ENCODE measurements at regions not wholly inside any gene's neighbourhood (a gene's known extent, or its start where the extent isn't known, plus 50 kb on each side); places are given as distances from the start of the nearest gene placed in this dataset.
"Not testable (repeated sequence)": the region's sequence is repeated elsewhere in the genome, so short reads cannot be mapped to it uniquely, and the experiment has no call there.

DNA sequence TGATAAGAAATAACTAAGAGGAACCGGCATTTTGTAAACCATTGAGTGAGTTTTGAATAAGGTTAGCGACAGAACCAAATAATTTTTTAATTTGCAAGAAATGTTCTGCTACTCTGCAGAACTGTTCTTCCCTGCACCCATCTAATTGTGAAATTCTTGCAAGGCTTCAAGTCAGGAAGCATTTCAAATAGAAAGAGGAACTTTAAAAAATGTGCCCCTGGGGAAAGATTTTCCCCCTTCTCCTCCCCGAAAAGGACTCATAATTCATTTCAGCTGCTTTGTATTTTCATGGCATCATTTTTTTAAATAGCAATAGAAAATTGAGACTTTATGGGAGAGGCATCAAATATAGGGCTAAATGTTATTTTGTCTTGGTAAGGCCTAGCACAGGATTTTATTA lies 180.9 kb upstream of the ANKRD55 start:
- no peak for DNase-seq

DNA sequence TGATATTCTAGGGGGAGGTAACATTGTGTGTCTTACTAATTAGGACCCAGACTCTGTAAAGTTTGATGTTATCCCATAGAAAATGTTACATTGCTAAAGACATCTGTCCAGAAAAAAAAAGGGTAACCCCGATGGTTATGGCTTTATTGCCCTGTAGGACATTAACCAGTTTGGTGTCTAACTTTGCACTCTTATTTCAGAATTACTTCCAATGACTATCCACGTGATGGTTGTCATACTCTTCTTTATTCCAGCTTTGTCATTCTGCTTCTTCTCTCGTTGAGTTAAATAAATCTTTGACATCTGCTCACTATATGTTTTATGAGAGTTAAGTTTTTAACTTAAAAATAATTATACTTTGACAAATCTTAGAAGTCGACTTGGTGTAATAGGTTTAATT lies 180.4 kb upstream of the ANKRD55 start:
- no peak for DNase-seq

DNA sequence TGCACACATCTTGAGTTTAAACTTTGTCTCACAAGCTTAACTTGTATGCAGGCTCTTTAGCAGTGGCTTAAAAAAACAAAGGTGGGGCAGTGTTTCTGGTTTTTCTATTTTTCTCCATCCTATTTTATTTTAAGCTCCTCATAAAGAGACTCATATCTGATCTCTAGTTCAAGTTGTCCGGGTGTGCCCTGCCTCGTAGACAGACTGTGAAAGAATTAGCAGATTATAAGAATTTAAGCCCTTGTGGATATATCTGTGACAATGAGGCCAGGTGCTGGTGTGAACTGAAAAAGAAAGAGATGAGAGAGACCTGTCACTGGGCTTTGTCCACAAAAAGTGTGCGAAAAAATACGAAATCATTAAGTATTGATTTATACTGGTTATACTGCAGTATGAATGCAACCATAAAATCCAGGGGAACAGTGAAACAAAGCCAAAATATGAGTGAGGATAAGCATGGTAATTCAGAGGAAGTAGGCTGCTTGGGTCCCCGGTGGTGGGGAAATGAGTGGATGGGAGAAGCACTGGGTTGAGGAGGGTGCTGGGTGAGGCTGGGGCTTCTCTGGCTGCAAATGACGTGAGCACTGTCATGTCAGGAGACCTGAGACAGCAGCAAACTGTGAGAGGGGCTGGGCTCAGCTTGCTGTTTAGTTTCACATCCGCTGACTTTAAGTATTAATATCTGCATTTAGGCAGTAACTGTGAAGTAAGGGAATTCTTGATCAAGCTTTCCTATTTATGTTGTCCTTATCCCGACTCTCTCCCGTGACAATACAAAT lies 179.7 kb upstream of the ANKRD55 start:
- DNase-seq = peak; percentile 8

DNA sequence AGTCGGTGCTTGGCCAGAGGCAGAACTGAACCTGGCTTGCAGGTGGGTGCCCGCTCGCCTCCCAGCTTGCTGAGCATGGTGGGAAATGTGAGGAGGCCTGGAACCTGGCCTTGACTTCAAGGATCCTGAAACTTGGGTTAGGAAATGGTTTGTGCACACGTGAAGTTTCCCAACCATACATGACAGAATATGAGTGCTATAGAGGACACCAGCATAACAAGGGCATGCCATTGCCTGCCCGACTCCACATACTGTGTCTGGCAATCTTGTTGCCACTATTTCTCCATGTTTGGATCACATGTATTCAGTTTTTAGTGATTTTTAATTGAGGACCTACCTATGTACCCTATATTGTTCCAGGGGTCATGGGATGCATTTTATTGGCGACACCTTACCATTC lies 177.6 kb upstream of the ANKRD55 start:
- DNase-seq = no peak

DNA sequence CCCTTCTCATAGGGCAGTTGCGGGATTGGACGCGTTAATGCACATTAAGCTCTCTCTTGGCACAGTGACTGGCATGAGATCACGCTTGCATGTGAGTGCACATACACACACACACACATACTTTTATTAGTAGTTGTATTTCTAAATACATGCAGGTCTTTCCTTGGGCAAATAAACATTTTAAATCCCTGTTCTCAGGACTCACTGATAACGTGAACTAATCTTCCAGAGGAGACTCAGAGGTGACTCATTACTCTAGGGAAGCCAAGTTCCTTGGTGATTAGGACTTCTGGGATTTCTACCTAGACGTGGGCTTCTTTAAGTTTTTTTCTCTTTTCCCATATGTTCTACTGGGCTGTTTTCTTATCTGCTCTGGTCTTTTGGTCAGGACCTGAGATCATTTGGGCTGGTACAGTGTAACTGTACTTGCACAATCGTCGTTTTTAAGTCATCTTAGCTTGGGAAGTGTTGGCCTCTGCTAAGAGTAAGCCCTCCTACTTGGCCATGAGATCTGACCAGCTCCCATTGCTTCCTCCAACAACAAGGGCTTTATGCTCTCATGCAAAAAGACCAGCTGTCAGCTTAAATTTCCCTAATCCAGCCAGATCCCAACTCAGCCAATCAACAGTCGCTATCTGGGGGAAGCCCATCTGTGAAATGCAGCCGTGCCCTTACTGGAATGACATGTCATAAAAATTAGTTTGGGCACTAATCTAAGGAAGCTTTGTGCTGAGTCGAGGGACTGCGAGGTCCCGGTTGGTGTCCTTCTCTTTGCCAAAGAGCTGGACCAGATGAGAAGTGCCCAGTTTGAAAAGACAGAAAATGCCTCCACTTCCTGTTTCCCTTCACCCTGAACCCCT lies 176.4 kb upstream of the ANKRD55 start:
- no peak for DNase-seq

DNA sequence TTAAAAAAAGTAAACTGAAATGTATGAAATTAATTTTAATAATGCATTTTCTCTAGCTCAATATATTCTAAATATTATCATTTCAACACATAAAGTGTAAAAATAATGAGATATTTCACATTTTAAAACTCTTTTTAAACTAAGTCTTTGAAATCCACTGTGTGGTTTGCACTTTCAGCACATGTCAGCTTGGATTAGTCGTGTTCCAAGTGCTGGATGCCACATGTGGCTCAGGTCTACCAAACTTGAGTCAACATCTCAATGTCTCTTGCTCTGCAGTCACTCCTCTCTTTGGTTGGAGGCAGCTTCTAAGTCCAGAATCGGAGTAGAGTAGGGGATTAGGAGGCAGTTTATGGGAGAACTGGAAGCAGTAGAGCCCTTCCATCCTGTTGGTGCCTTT lies 173.7 kb upstream of the ANKRD55 start:
- no peak for DNase-seq

DNA sequence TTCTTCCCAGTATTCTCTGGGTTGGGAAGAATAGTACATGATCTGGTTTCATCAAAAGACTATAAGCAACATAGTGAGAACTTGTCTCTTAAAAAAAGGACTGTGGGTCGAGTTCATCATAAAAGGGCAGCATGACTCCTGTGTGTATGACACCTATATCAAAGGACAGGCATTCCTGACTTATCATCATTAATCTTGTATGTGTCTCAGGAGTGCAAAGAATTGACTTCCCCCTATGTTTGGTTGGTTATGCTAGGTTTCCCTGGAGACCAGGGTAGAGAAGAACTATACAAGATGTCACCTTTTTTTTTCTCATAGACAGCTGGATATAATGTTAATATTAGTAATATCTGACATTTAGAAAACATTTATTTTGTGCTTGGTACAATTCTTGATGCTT lies 173.1 kb upstream of the ANKRD55 start:
- no peak for DNase-seq

DNA sequence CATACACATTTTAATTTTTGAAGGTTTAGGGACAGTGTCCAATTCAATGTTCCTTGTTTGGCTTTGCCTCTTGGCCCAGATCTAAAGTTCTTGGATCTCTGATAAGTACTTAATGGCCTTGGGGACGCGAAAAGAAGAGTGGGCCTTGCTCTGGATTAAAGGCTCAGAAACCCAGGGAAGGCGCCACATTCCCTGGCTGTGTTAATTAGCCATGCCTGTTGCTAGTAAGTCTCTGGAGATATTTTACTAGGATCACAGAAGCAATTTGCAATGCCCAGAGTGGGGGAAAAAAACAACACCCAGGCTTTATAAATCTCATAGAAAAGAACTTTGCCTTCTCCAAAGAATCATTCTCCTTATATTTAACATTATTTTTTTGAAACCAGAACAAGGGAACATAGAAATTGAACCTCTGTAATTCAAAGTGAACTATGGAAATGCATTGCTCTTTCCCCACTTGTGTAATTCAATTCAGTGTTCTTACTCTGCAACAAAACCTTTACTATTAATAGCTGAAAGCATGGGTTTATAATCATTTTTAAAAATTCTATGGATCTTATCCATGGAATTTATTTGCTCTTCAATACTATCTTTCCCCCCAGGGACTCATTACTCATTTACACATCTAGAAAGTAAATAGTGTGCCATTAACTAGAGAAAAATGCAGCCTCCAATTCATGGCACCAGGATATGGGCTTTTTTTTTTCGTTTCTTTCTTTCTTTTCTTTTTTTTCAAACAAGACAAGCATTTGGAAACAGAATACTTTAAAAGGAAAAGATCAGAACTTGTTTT lies 172.2 kb upstream of the ANKRD55 start:
- DNase-seq = no peak

DNA sequence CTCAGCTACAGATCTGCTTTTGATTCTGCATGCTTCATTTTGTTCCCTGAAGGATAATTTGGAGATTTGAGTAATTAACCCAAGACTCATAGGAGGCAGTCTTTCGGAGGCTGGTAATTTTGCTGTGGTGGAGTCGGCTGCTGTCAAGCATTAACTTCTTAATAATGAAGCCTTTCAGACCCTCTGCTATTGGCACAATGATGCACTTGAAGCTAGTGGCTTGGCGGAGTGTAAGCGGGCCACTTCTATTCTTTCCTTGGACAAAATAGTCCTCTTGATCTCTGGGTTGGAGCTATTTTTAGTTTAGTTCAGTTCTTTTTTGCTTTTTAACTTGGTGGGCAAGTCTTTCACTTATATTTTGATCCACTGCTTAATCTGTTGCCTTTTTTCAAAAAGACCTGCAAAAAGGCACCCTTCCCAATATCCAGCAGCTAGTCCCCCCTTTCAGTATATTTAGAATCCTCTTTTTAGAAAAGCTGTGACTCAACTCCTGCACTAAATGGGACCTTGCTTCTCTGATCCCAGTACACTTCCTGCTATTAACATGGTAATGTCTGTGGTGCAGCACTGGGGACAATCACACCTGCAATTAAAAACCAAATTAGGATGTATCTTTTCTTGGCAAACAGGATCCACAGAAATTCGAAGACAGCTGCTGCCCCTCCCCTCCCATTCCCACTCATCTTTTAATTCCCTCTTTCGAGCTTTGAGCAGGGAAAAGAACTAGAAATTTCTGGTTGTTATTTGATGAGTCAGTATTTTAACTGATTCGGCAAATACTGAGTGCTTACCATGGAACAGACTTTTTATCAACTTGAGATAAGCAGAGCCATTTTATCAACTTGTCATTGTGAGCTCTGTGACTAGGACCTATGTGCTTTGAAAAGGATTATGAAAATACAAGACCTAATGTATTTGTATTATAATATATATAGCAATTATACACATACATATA lies 169.4 kb upstream of the ANKRD55 start:
- no peak for DNase-seq

DNA sequence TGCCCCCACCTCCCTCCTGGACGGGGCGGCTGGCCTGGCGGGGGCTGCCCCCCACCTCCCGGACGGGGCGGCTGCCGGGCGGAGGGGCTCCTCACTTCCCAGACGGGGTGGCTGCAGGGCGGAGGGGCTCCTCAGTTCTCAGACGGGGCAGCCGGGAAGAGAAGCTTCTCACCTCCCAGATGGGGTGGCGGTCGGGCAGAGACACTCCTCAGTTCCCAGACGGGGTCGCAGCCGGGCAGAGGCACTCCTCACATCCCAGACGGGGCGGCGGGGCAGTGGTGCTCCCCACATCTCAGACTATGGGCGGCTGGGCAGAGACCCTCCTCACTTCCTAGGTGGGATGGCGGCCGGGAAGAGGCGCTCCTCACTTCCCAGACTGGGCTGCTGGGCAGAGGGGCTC lies 164.7 kb upstream of the ANKRD55 start:
- not testable (repeated sequence) for DNase-seq

DNA sequence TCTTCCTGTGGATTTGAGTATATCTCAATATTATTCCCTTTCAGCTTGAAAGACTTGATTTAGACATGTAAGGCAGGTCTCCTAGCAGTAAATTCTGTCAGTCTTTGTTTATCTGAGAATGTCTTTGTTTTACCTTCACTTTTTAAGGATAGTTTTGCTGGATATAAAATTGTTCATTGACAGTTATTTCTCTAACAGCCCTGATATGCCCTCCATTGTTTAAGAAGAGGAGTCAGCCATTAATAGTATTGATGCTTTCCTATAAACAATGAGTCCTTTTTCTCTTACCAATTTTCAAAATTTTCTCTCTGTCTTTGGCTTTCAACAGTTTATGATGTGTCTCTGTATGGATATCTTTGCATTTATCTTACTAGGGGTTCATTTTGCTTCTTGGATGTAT lies 163.5 kb upstream of the ANKRD55 start:
- no peak for DNase-seq

DNA sequence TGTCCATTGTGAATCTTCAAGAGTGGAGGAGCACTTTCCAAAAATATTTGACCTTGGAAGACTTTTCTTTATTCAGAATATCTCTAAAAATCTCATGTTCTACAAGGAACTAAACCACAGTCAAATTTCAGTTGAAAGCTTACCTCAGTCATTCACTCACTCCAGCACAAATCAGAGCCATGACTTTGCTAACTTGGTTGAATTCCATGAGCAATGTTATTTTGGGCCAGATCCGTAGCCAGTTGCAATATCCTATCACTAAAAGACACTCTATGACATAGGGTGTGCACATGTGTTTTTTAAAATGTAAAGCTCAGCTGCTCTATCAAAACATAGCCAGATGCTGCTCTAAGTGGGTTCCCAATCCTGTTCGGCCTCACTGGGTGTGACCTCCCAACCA lies 156.1 kb upstream of the ANKRD55 start:
- no peak for DNase-seq

DNA sequence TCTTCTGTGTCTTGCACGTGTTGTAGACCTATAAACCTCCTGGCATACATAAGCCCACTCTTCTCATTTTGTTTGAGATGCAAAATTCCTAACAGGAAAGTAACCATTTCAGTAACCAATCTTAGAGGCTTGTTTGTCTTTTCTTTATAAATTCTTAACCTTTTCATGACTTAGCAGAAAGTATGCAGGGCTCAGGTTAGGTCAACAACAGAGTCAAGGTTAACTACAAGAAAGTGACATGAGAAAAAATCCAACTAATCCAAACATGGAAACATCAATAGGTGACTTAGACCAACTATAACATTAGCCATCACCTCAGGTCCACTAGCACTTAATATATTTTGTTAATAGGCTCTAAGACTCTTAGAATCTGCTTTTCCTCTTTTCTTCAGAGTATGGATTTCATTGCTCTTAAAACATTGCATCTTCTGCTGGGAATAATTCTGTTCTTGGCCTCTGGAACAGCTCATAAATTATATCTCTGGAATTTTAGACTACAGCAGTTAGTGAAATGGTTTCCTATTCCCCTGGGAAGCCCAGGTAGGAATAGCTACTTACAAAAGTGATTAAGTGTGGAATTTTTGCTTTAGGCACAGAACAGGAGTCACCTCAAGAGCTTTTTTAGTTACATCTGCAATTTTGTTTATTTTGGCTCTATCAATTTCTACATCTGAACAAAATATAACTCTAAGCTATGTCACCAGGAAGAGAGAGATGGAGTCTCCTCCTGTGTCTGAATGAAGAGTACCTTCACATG lies 155.3 kb upstream of the ANKRD55 start:
- DNase-seq = no peak

DNA sequence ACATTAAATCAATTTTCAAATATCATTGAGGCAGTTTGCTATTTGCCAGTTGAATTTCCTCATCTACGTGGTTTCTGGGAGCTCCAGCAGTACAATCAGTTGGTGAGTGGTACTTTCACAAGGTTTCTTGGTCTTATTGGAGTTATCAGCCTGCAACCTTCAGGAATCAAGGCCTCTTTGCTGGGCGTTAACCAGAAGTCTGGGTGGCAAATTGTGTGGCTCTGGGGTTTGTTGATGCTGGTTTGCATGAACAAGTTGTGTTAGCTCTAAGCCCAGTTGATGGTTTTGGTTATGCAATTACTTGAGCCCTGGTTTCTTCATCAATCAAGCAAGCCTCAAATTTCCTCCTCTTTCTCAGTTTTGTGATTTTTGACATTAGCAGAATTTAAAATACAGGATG lies 152.9 kb upstream of the ANKRD55 start:
- no peak for DNase-seq

DNA sequence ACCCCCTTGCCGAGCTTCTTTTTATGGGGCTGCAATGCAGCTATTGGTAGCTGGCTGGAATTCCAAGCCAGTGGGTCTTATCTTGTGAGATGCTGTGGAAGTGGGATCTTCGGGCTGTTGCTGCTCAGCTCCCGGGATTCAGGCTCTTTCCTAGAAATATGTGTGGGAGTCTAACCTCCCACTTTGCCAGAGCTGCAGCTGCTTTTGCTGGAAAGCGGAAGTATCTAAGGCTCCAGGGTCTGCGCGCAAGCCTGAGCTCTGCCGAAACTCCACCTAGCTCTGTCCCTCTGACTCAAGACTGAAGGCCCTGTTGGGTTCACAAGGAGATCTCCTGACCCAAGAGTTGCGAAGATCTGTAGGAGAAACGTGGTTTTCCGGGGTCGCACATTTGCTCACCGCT lies 151.1 kb upstream of the ANKRD55 start:
- DNase-seq = no peak

DNA sequence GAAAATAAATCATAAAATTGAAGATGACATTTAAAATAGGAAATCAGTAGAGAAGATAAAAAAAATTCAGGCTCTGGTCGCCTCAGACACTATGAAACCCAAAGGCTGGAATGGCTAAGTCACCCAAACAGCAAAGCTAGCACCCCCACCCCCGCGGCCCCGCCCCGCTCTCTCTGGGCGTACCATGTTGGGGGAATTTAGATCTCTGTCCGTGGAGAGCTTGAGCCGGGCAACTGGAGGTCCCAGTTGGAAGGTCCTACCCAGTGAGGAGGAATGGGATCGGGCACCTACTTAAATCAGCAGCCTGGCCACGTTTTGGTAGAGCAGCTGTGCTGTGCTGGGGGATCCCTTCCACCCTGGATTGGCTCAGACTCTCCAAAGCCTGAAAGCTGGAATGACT lies 150.6 kb upstream of the ANKRD55 start:
- DNase-seq = no peak

DNA sequence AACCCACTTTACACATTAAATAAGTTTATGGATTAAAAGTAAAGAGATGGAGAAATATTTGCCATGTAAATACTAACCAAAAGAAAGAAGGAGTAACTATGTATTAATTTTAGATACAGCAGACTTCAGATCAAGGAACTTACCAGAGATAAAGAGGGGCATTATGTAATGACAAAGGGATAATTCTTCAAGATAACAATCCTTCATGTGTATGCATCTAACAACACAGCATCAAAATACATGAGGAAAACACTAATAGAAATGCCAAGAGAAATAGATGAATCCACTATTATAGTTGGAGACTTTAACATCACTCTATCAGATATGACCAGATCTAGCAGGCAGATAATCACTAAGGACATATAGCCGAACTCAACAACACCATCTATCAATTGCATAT lies 149.8 kb upstream of the ANKRD55 start:
- no peak for DNase-seq

DNA sequence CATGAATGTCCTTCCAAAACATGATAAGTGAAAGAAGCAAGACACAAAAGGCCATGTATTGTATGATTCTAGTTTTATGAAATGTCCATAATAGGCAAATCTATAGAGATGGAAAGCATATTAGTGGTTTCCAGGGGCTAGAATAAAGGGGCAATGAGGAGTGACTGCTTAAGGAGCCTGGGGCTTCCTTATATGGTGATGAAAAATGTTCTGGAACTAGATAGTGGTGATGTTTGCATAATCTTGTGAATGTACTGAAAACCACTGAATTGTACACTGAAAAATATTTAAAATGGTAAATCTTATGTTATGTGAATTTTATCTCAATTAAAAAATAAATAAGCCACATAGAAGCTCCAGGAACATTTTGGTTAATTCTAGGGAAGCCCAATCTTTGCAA lies 144.4 kb upstream of the ANKRD55 start:
- DNase-seq = no peak

DNA sequence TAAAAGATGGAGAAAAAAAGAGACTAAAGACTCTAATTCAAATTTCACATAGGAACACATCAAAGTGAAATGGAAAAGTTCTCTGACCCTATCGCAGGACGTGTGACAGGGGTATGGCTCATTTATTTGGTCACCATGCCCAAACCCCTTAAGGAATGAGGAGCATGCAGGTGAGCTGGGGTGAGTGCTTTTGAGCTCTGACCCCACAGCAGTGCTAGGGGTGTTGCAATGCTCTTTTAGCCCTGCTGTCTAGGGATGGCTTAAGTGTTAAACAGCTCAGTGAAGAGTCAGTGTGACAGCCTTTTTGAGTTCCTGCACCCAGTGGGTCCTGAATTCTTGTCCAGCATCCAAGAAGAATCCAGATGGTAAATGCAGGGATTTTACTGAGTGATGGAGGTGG lies 143.0 kb upstream of the ANKRD55 start:
- no peak for DNase-seq

DNA sequence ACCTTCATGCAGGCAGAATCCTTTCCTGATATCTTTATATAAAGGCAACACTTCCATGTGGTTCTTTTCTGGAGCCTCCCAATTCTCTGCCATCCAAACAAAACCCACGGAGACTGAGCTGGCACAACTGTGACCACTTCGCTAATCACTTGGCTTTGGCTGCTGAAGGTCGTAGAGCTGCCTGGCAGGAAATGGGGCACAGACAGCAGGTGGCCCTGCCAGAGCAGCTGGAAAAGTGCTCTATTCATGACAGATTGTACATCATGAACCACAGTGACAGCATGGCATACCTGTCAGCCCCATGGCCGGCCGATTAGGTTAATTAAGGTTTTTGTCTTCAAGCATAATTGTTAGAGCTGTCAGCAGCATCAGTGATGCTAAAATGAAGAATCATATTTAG lies 141.9 kb upstream of the ANKRD55 start:
- no peak for DNase-seq

DNA sequence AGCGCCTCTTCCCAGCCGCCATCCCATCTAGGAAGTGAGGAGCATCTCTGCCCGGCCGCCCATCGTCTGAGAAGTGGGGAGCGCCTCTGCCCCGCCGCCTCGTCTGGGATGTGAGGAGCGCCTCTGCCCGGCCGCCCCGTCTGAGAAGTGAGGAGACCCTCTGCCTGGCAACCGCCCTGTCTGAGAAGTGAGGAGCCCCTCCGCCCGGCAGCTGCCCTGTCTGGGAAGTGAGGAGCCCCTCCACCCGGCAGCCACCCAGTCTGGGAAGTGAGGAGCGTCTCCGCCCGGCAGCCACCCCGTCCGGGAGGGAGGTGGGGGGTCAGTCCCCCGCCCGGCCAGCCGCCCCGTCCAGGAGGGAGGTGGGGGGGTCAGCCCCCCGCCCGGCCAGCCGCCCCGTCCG lies 139.4 kb upstream of the ANKRD55 start:
- DNase-seq = not testable (repeated sequence)

Data from central memory CD4-positive, alpha-beta T cell (primary cell).